ENCODE measurements at regions not wholly inside any gene's neighbourhood (a gene's known extent, or its start where the extent isn't known, plus 50 kb on each side); places are given as distances from the start of the nearest gene placed in this dataset.

DNA sequence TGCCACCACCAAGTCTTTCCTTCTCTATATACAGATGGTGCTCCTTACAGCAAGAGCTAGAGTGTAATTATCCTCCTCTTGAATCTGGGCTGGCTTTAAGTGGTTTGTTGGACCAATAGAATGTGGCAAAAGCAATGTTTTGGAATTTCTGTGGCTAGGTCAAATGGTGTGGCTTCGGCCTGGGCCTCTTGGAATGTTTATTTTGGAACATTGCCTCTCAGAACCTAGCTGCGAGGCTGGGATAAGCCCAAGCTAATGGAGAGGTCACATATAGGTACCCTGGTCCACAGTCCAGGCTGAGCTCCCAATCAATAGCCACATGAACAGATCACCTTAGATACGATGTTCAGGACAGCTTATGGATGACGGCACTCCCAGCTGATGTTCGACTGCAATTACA, 556.7 kb downstream of the TYW1 start:
- no peak for DNase-seq (ENCODE audit: low spot score)

DNA sequence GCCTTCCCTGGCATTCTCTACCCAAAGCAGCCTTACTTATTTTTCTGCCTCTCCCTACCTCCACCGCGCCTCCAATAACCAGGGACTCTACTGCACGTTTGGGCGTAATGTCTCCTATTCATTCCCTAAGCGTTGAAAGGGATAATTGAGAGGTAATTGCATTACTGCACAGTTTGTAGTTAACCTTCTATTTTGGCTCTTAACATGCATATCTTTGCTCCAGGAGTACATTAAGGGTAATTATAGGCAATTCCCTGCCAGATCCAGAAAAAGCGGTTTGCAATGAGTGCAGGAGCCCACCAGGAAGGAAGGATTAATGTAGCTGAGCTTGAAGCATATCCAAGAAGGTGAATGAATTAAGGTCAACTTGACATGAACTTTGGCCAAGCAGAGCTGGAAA, 558.4 kb downstream of the TYW1 start:
- DNase-seq (ENCODE audit: low spot score), result no peak

DNA sequence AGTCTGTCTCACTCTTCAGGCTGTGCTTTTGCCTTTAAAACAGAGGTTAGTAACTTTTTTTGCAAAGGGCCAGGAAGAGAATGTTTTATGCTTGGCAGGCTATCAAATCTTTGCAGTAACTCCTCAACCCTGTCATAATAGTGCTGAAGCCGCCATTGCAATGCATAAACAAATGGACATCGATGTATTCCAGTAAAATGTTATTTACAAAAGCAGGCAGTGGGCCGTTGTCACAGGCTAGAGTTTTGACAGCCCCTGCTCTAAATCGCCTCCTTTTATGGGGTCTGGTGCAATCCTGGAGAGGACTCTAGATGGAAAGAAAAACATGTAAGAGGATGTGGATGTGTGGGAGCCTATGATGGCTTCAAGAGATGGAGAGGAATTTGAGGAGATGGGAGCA, 568.3 kb downstream of the TYW1 start:
- DNase-seq (ENCODE audit: low spot score), result no peak

DNA sequence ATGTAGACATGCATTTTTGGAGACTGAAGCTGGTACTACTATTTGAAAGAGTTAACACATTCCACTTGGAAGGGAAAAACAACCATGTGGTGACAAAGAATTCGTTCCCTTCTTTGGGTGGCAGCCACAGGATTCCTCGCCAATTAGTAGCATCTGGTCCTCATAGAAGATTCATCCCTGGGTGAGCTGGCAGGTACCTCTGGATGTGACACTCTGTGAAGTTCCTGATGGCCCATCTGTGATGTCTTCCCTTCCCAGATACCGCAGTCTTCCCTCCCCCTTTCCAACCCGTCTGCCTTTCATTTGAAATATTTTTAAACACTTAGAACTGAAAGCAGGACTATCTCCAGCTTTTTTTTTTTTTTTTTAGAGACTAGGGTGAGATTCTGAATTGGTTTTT, 569.5 kb downstream of the TYW1 start:
- DNase-seq (ENCODE audit: low spot score), result no peak

DNA sequence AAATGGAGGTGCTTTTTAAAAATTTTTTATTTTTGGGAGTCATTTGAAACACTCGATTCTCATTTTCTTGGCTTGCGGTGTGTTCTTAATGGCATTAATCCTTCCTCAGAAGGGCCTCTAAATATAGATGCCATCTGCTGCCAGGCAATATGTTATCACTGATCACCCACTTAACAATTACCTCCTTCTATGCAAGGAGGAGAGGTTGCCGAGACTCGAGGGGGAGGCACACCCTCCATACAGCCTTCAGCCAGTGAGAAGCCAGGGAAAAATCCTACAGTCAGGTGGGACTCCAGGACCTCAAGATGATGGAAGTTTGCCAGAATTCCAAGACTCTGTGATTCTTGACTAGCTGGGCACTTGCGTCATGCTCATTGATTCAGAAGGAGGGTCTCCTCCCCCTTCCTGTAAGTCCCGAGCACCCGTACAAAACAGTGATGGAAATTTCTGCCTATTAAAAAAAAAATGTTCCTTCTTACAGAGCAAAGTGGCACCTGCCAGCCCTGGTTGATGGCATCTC, 574.5 kb downstream of the TYW1 start:
- no peak for DNase-seq (ENCODE audit: low spot score)

DNA sequence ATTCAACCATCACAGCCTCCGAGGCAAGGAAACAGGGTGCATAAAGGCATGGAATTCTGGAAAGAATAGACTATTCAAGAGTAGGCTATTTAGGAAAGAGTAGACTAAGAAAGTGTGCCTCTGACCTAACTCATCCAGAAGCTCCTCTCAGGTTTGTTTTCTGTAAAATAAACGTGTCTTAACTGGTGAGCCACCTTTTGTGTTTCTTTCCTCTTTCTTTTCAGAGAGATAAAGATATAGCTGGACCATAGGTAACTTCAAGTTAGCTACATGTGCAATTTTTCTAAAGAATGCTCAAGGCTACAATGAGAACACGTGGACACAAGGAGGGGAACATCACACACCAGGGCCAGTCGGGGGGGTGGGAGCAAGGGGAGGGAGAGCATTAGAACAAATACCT, 577.0 kb downstream of the TYW1 start:
- no peak for DNase-seq (ENCODE audit: low spot score)

DNA sequence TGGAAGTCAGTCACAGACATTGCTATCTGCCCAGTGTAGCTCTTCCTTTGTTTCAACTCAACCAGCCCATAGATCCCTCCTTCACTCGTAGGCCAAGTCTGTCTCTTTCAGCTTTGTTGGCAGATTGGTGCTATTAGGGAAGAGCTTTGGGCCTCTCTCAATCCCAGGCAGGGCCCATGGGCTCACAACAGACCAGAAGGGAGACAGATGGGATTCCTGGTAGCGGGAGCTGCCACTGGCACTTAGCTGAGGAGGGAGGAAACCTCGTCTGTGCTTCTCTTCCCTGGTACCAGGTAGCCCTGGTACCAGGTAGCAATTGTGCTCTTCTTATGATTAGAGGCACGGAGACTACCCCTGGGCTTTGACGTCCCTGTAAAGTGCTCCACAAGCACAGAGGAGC, 592.0 kb downstream of the TYW1 start:
- DNase-seq (ENCODE audit: low spot score), result no peak

DNA sequence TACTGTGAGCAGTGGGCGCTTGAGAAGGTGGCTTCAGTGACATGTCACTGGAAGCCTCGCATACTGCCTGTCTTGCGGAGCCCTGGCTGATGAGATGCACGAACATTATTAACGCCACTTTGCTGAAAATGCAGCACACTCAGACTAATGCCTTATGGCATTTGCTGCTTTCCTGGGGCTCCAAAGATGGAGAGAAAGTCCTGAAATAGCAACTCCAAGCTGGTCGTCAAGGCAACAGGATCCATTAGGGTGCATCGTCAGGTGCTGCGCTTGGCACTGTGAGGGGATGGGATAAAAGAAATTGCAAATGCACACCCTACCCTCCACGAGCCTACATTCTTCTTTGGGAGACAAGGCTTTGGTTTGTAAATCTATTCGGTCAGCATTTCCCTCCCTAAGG, 592.5 kb downstream of the TYW1 start:
- DNase-seq (ENCODE audit: low spot score), result no peak

DNA sequence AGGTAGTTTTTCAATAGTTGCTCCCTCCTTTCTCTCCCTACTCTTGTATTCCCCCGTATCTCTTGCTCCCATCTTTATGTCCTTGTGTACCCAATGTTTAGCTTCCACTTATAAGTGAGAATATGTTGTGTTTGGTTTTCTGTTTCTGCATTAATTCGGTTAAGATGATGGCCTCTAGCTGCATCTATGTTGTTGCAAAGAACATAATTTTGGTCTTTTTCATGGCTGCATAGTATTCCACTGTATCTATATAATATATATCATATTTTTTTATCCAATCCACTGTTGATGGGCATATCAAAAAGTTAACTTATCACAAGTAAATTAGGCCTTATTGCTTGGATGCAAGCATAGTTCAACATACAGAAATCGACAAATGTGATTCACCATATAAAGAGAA, 594.0 kb downstream of the TYW1 start:
- DNase-seq (ENCODE audit: low spot score), result no peak

DNA sequence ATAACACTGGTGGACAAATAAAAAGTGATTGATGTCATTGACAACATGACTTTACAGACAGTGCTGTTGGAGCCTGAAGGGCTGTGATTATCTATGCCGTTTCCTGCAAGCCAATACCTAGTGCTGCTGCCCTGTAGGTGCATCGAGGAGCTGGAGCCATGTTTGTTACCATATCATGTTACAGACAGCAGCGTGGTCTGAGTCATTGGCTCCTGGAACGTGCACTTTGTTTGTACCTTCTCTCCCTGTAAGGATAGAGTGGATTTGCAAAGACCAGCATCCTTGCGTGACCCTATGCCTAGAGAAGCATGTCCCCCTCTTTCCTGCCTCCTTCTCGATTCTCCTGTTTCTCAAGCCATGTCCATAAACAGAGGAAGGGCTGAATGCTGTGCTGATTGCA, 597.2 kb downstream of the TYW1 start:
- DNase-seq (ENCODE audit: low spot score), result no peak

DNA sequence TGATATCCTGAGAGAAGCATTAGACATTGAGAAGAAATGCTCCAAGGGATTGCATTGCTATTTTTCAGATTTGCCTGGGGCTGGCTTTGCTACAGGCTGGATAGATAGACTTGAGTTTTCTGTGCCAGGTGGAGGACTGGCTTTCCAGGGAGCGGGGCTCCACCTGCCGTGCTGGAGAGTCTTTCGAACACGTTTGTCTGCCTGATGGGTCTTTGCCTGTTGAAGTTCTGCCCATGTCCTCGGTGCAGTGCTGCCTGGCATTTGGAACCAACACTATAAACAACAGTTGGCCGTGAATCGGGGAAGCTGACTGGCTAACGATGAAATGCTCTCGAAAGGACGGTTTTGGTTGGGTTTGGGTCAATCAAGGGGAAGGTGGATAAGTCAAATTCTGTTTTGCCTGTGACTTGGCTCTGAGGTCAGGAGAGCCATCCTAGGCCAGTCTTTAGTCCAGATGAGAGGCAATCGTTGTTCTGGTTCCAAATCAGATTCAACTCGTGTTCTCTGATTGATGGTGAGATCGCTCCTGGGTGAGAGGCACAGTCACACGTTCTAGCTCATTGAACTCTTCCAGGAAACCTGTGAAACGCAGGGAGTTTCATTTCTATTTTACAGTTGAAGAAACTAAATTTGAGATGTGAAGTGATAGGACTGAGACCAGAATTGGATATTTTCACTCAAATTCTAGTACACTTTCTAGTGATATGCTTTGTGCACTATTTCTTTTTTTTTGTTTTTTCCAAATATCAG, 599.0 kb downstream of the TYW1 start:
- DNase-seq (ENCODE audit: low spot score), result no peak

DNA sequence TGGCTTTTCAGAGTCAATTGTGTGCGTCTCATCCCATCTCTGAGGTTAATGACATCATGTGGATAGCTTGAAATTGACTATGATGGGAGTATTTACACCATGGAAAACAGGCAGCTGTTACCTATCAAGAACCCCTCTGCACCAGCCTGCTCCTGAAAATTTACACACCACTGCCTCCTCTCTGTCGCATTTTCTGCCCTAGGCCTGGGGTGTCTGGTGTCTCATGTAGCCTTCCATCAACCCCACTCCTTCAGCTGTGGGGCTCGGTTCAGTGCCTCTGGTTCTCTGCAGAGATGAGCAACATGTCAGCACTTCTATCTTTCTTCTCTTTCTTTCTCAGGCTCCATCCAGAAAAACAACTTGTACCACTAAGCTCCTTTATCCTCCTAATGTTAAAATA, 600.5 kb downstream of the TYW1 start:
- DNase-seq (ENCODE audit: low spot score), result no peak

DNA sequence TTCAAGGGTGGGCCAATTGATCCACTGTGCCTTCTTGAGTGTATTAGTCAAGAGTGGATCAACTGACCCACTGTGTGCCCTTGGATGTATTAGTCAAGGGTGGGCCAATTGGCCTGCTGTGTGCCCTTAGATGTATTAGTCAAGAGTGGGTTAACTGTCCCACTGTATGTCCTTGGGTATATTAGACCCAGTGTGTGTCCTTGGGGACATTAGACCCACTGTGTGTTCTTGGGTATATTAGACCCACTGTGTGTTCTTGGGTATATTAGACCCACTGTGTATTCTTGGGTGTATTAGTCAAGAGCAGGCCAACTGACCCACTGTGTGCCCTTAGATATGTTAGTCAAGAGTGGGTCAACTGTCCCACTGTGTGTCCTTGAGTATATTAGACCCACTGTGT, 601.8 kb downstream of the TYW1 start:
- DNase-seq (ENCODE audit: low spot score), result no peak

DNA sequence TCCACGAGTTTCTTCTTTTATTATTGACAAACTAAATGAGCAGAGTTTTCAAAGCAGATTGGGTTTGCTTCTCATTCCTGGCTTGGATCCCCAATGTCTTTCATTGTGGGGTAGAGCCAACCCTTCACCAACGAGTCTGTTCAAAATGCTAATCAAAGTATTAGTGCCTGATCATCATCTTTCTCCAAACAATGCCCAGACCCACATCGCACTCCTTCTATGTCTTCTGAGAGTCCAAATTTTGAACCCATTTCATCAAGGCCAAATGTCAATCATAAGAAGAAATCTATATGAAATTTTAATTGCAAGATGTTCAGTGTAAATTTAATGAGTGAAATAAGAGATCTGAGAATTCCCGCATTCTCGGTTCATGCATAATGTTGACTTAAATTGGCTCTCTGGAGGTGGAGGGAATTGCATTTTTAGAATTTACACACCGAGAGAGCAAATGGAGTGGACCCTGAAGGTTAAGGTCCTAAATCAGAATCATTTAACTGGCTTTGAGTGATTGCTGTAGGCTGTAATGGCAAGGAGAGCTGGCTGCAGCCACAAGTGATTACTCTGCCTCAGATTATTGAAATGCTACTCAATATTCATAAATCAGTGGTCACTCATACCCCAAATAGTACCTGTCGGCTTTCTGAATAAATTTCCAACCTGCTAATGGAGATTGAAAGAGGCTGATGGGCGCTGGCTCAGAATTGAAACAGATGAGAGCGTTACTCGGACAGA, 602.9 kb downstream of the TYW1 start:
- no peak for DNase-seq (ENCODE audit: low spot score)

DNA sequence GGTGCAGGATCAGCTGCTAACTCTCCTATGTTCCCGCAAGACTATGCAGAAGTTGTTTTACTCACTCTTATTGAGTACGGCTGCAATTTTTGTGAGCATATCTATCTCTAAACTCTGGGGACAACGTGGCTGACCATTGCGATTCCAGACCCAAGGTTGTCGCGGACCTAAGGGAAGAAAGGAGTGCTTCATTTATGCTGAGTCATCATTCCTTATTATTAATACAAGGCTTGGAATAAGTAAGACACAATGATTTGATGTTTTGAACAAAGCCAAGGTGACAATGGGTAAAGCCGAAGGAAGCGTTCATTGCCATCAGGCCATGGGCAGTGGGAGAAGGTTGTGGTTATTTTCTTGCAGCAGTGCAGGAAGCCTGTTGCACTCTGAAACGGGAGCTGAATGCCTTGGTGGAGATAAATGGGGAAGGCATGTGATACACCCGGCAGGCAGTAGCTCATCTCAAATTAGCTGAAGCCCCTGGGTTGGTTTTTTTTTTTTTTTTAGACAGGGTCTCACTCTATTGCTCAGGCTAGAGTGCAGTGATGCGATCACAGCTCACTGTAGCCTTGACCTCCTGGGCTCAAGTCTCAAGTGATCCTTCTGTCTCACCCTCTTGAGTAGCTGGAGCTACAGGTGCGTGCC, 605.7 kb downstream of the TYW1 start:
- DNase-seq (ENCODE audit: low spot score), result no peak

DNA sequence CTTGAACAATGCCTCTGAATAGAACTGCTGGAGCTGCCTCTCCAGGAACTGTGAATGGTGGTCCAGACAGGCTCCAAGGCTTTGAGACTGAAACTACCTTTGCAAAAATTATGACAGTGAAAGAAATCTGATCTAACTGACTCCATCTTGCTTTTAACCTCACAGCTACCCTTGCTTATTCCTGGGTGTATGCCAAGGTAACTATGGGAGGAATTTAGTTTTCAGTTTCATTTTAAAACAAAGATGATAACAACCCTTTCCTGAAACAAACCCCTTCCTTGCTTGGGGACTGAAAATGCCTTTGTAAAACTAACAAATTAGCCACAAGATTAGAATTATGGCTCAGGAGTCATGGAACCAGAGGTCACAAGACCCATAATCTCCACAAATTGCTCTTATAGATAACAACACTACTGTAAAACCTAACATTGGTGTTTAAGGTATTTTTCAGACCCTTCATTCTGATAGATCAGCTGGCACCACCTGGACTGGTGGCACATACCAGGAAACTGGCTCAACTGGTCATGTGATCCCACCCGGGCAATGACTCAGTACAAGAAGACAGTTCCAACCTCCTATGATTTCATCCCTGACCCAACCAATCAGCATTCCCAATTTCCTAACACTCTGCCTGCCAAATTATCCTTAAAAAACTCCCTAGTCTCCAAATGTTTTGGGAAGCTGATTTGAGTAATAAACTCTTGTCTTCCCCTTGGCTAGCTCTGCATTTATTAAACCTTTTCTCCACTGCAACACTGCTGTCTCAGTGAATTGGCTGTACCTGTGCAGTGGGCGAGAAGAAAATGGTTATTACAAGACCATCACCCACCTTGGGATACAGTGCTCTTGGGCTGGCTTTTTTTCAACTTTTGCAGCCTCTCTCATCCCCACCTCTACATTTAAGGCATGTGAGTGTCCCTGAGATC, 608.1 kb downstream of the TYW1 start:
- DNase-seq (ENCODE audit: low spot score), result no peak

DNA sequence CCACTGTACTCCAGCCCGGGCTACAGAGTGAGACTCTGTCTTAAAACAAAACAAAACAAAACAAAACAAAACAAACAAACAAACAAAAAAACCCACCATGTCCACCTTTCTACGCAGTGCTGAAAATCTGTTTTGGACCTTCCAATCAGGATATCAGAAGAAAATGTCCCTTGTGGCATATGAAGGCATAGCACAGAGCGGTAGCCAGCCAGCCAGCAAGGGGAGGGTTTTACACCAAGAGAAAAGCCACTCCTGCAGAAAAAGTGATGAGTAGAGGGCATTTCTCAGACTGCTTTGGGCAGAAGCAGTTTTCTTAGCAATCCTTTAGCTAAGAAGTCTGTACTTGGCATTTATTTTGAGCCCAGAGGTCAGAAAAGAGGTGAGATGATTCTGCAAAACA, 612.2 kb downstream of the TYW1 start:
- no peak for DNase-seq (ENCODE audit: low spot score)

DNA sequence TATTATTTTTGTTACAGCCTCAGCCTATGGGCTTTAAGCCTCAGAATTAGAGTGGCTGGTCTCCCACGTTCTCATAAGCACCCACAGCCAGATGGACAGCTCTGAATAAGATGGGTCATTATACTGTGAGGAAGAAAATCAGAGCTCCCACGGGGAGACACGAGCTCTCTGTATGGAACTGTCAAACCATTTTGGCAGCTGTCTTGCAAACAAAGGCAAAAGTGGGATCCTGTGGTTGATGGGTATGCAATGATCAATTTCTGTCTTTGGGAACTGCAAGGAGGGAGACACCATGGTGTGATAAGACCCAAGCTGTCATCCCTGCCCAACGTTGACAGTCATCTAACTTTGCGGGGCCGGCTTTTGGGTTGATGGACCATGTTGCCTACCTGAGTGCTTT, 614.3 kb downstream of the TYW1 start:
- DNase-seq (ENCODE audit: low spot score), result no peak

DNA sequence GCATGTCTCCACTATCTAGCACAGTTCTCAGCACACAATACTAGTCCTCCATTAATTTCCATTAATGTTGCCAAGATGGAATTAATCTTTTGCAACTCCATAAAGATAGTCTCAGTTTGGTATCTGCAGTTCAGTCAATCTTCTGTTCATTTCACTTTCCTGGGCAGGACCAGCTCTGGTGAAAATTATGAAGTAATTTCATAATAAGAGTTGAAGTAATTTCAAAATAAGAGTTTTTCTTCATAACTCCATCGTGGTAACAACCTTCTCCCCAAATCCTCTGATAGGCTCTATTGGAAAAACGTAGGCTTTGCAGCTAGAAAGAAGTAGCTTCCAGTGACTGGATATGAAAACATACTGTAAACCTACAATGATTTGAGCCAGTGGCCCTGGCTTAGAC, 618.2 kb downstream of the TYW1 start:
- no peak for DNase-seq (ENCODE audit: low spot score)

DNA sequence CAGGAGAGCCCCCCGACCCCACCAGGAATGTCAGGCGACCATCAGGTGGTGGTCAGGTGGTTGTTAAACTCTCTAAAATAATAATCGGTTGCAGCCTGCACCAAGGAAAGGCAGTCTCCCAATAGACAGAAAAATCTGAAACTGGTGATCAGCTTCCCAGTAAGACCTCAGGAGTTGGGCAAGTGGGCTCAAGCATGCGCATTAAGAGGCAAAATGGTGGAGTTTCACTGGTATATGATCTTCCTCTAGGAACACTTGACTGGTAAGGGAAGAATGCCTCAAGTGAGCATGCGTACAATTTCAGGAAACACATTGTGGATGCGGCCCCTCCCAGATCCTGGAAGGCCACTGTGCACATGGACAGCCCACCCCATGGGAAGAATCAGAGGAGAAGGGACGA, 619.9 kb downstream of the TYW1 start:
- DNase-seq (ENCODE audit: low spot score), result no peak

DNA sequence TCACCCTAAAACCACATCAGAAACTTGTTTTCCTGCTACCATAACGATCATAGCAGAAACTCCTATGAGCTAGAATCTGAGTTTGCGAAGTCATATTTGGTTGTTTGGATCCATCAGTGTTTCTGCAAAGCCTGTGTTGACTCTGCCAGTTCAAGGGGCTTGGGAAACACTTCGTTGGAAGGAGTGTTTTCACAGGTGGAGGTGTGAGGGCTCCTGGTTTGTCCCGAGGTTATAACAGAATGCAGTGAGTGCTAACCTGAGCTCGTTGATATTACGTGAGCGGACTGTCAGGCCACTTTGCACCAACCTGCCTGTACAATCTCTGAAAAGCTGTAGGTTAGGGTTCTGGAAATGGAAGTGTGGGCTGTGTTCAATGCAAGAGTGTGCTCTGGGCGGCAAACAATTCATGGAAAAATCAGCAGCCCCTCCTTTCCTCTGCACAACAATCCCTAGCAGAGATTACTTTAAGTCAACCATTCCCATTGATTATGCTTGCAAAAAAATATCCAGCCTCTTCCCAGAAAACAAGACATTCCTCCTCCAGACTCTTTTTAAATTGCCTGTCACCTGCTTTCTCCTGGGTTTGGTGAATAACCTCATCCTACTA, 622.0 kb downstream of the TYW1 start:
- no peak for DNase-seq (ENCODE audit: low spot score)

DNA sequence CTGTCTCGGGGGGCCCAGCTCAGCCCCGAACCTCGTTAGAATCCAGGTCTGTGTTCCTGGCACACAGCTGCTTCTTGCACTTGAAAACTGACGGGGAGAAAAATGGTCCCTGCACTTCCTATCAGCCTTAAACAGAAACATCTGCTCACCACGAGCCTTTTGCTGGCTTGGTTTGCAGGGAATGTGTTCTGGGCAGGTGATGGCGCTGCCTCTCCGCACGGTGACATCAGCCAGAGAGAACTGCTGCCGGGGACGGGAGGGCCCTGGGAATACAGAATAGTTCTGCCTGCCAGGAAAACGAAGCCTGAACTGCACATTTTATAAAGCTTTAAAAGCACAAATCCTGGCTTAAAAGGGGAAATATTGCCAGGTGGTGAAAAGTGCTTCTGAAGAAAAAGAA, 622.5 kb downstream of the TYW1 start:
- DNase-seq (ENCODE audit: low spot score), result no peak

Data from COLO829 (cell line).